K562 (cell line): ENCODE measurements at regions not wholly inside any gene's neighbourhood (a gene's known extent, or its start where the extent isn't known, plus 50 kb on each side); places are given as distances from the start of the nearest gene placed in this dataset.
"Not testable (repeated sequence)": the region's sequence is repeated elsewhere in the genome, so short reads cannot be mapped to it uniquely, and the experiment has no call there.

ENCODE experiments used
- CBX8 ChIP-seq: fragments of 200-600 bp; sonication (generic); IDR thresholded peaks from 2 replicates; pipeline ENCODE4 v1.6.1; 2012; ENCODE audit warnings: borderline replicate concordance, mixed run types, low read depth, mild to moderate bottlenecking, moderate library complexity, mixed read lengths, low read length, control low read depth, inconsistent platforms; ENCODE audit not compliant: poor library complexity, severe bottlenecking; ENCODE audit errors: extremely low read depth
- CEBPB ChIP-seq: fragments of 450-650 bp; IDR thresholded peaks from 2 replicates; pipeline ENCODE4 v1.6.1; 2016; ENCODE audit warnings: missing genetic modification characterization, missing compliant biosample characterization
- CREB3 ChIP-seq: fragments of 450-650 bp; conservative IDR thresholded peaks from 2 replicates; pipeline ENCODE4 v1.6.1; 2016; ENCODE audit warnings: missing genetic modification characterization, low read depth, mild to moderate bottlenecking, missing compliant biosample characterization, moderate library complexity
- GTF2F1 ChIP-seq: IDR thresholded peaks from 2 replicates; pipeline ENCODE4 v1.6.1; 2011; ENCODE audit warnings: low read depth, low read length, improper control_type of control experiment
- KAT2B ChIP-seq: IDR thresholded peaks from one replicate; pipeline ENCODE4 v1.6.1; 2012; ENCODE audit warnings: low read depth, mild to moderate bottlenecking, control low read depth, inconsistent platforms, low read length, moderate library complexity
- PRDM10 ChIP-seq: fragments of 450-650 bp; IDR thresholded peaks from 2 replicates; pipeline ENCODE4 v1.6.1; 2018; ENCODE audit not compliant: partially characterized antibody
- RBBP5 ChIP-seq: fragments of 200-600 bp; sonication (generic); IDR thresholded peaks from 2 replicates; pipeline ENCODE4 v1.6.1; 2012; ENCODE audit warnings: borderline replicate concordance, mild to moderate bottlenecking, low read length, control low read depth, inconsistent platforms; ENCODE audit not compliant: insufficient read depth, poor library complexity, severe bottlenecking
- SP1 ChIP-seq: sonication (generic); formaldehyde crosslinking; IDR thresholded peaks from 2 replicates; pipeline ENCODE4 v1.8.1; 2022; ENCODE audit warnings: mild to moderate bottlenecking, missing genetic modification reagents
- TF ChIP-seq, protein P1 (sequence below), 3 experiments: IDR thresholded peaks in 2 of 3; conservative IDR thresholded peaks in 1 of 3; 2 replicates each; pipeline ENCODE4 v1.5.1; 2011 to 2012; ENCODE audit warnings: low read length in 3 of 3, mild to moderate bottlenecking in 3 of 3, control low read depth in 2 of 3, improper control_type of control experiment in 1 of 3, inconsistent platforms in 1 of 3, low read depth in 1 of 3, mixed read lengths in 1 of 3, moderate library complexity in 1 of 3; ENCODE audit not compliant: insufficient read depth in 2 of 3
- TF ChIP-seq, protein P2 (sequence below): fragments of 200-800 bp; sonication (Bioruptor generic); IDR thresholded peaks from 2 replicates; pipeline ENCODE4 v1.6.1; 2016; ENCODE audit warnings: missing genetic modification characterization, missing compliant biosample characterization

GRCh38 chr5:91917037-91917814 is 534.1 kb upstream of the ARRDC3 start:
- TF ChIP-seq PRDM10; CBX8; KAT2B; CREB3 (tag); RBBP5; GTF2F1; CEBPB (tag); SP1 (CRISPR knock-in tag): not testable (repeated sequence)
- TF ChIP-seq, protein P1, sequence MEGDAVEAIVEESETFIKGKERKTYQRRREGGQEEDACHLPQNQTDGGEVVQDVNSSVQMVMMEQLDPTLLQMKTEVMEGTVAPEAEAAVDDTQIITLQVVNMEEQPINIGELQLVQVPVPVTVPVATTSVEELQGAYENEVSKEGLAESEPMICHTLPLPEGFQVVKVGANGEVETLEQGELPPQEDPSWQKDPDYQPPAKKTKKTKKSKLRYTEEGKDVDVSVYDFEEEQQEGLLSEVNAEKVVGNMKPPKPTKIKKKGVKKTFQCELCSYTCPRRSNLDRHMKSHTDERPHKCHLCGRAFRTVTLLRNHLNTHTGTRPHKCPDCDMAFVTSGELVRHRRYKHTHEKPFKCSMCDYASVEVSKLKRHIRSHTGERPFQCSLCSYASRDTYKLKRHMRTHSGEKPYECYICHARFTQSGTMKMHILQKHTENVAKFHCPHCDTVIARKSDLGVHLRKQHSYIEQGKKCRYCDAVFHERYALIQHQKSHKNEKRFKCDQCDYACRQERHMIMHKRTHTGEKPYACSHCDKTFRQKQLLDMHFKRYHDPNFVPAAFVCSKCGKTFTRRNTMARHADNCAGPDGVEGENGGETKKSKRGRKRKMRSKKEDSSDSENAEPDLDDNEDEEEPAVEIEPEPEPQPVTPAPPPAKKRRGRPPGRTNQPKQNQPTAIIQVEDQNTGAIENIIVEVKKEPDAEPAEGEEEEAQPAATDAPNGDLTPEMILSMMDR (IDR thresholded peaks at IDR 0.05 in 2 of 3, conservative IDR thresholded peaks at IDR 0.05 in 1 of 3; ENCODE audit: insufficient read depth in 2 of 3, low read depth in 1 of 3, low read length in 3 of 3), result not testable (repeated sequence)
- TF ChIP-seq, protein P2, sequence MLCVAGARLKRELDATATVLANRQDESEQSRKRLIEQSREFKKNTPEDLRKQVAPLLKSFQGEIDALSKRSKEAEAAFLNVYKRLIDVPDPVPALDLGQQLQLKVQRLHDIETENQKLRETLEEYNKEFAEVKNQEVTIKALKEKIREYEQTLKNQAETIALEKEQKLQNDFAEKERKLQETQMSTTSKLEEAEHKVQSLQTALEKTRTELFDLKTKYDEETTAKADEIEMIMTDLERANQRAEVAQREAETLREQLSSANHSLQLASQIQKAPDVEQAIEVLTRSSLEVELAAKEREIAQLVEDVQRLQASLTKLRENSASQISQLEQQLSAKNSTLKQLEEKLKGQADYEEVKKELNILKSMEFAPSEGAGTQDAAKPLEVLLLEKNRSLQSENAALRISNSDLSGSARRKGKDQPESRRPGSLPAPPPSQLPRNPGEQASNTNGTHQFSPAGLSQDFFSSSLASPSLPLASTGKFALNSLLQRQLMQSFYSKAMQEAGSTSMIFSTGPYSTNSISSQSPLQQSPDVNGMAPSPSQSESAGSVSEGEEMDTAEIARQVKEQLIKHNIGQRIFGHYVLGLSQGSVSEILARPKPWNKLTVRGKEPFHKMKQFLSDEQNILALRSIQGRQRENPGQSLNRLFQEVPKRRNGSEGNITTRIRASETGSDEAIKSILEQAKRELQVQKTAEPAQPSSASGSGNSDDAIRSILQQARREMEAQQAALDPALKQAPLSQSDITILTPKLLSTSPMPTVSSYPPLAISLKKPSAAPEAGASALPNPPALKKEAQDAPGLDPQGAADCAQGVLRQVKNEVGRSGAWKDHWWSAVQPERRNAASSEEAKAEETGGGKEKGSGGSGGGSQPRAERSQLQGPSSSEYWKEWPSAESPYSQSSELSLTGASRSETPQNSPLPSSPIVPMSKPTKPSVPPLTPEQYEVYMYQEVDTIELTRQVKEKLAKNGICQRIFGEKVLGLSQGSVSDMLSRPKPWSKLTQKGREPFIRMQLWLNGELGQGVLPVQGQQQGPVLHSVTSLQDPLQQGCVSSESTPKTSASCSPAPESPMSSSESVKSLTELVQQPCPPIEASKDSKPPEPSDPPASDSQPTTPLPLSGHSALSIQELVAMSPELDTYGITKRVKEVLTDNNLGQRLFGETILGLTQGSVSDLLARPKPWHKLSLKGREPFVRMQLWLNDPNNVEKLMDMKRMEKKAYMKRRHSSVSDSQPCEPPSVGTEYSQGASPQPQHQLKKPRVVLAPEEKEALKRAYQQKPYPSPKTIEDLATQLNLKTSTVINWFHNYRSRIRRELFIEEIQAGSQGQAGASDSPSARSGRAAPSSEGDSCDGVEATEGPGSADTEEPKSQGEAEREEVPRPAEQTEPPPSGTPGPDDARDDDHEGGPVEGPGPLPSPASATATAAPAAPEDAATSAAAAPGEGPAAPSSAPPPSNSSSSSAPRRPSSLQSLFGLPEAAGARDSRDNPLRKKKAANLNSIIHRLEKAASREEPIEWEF (CRISPR knock-in tag), result not testable (repeated sequence)
